ENCODE measurements at regions not wholly inside any gene's neighbourhood (a gene's known extent, or its start where the extent isn't known, plus 50 kb on each side); places are given as distances from the start of the nearest gene placed in this dataset.

DNA sequence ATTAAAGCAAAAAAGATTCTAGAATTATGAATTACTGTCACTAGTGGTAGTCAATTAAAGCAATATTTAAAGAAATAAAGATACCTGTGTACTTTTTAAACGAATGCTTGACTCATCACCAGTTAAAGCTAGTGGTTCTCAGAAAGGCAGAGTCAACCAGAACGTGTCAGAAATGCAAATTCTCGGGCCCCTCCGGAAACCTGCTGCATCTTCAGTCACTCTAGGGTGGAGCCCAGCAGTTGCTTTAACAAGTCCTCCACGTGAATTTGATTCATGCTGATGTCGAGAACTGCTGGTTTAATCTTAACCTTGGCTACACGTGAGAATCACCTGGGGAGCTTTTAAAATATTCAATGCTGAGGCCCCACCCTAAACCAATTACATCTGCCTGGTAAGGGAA, 169.8 kb upstream of the SDK2 start:
- Histone ChIP-seq H3K4me3 (ENCODE audit: low read depth, low read length) (no peak overlapping the region), H3K36me3 (ENCODE audit: control insufficient read depth, insufficient read depth, low read length) (no peaks in the 10 kb centered on the region), H3K27me3 (ENCODE audit: control insufficient read depth, insufficient read depth, low read length) (no peaks in the 10 kb centered on the region)
- TF ChIP-seq, protein P1, sequence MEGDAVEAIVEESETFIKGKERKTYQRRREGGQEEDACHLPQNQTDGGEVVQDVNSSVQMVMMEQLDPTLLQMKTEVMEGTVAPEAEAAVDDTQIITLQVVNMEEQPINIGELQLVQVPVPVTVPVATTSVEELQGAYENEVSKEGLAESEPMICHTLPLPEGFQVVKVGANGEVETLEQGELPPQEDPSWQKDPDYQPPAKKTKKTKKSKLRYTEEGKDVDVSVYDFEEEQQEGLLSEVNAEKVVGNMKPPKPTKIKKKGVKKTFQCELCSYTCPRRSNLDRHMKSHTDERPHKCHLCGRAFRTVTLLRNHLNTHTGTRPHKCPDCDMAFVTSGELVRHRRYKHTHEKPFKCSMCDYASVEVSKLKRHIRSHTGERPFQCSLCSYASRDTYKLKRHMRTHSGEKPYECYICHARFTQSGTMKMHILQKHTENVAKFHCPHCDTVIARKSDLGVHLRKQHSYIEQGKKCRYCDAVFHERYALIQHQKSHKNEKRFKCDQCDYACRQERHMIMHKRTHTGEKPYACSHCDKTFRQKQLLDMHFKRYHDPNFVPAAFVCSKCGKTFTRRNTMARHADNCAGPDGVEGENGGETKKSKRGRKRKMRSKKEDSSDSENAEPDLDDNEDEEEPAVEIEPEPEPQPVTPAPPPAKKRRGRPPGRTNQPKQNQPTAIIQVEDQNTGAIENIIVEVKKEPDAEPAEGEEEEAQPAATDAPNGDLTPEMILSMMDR (IDR thresholded peaks at IDR 0.05; ENCODE audit: insufficient read depth, low read depth, low read length) = no peak
- POLR2A ChIA-PET = no interaction called here
- CTCF ChIA-PET = no interaction called here
- DNase-seq (ENCODE audit: low read depth) = no peak

DNA sequence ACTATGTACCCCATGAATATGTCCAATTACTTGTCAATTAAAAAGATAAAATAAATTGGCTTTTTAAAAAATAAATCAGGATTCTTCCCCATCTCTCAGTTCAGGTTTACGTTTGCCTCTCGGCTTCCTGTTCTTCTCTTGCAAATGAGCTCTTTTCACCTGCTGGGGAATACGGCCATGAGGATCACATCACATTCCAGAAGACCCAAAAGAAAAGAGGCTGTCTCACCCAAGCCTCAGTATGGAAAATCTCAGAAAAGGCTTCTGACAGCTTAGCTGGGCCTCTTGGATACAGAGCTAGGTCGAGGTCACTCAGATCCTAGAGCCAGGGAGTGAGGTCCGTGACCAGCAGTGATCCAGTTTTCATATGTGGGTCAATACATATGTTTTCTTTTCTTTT, 171.2 kb upstream of the SDK2 start:
- H3K27me3 ChIP-seq (ENCODE audit: control insufficient read depth, insufficient read depth, low read length) = no peaks in the 10 kb centered on the region
- TF ChIP-seq, protein P1 (IDR thresholded peaks at IDR 0.05; ENCODE audit: insufficient read depth, low read depth, low read length) = no peak
- no peaks in the 10 kb centered on the region for H3K36me3 ChIP-seq (ENCODE audit: control insufficient read depth, insufficient read depth, low read length)
- CTCF ChIA-PET = no interaction called here
- POLR2A ChIA-PET = no interaction called here
- H3K4me3 ChIP-seq (ENCODE audit: low read depth, low read length) = no peak overlapping the region
- DNase-seq (ENCODE audit: low read depth) = no peak

GRCh38 chr17:73819440-73820395, 175.5 kb upstream of the SDK2 start:
- TF ChIP-seq, protein P1 (IDR thresholded peaks at IDR 0.05; ENCODE audit: insufficient read depth, low read depth, low read length) = no peak
- ChIA-PET POLR2A (no interaction called here), CTCF (no interaction called here)
- no peak for DNase-seq (ENCODE audit: low read depth)
- no peaks in the 10 kb centered on the region for H3K27me3 ChIP-seq (ENCODE audit: control insufficient read depth, insufficient read depth, low read length)
- H3K36me3 ChIP-seq (ENCODE audit: control insufficient read depth, insufficient read depth, low read length) = no peaks in the 10 kb centered on the region
- no peak overlapping the region for H3K4me3 ChIP-seq (ENCODE audit: low read depth, low read length)

DNA sequence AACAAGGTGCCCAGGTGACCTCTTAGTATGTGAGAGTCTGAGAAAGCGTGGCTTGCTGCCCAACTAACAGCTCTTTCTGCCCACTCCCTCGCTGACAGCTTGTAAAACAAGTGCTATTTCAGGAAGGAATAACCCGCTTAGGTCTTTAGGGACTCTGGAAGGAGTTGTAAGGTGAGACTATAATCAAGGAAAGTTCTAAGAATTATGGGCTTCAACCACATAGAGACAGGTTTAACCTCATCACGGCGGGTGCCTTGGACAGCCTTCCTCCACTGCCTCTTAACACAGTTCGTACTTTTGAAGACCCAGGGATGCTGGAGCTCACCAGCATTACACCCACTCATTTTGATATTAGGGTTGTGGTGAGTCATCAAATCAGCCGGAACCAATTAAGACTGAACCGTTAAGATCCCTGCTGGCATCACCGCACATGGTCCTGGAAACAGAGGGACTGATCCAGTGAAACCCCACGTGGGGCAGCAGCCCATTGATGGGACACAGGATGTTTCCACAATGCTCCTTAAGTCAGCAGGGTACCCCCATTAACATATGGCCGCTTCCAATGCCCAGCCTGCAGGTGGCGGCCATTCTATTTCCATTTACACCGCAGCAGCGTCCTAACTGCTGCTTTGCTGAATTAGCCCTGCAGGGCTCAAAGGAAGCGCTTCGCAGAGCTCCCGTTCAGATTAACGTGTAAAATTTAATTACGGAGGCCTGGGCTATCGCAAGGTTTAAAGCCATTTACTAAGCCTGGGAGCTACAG, 176.6 kb upstream of the SDK2 start:
- no peaks in the 10 kb centered on the region for H3K36me3 ChIP-seq (ENCODE audit: control insufficient read depth, insufficient read depth, low read length)
- DNase-seq (ENCODE audit: low read depth) = no peak
- ChIA-PET POLR2A (no interaction called here), CTCF (no interaction called here)
- TF ChIP-seq, protein P1 (IDR thresholded peaks at IDR 0.05; ENCODE audit: insufficient read depth, low read depth, low read length) = no peak
- H3K27me3 ChIP-seq (ENCODE audit: control insufficient read depth, insufficient read depth, low read length) = no peaks in the 10 kb centered on the region
- no peak overlapping the region for H3K4me3 ChIP-seq (ENCODE audit: low read depth, low read length)

- no peak for DNase-seq (ENCODE audit: low read depth)
- H3K4me3 ChIP-seq (ENCODE audit: low read depth, low read length) = no peak overlapping the region
- no peaks in the 10 kb centered on the region for H3K36me3 ChIP-seq (ENCODE audit: control insufficient read depth, insufficient read depth, low read length)
- ChIA-PET POLR2A (no interaction called here), CTCF (no interaction called here)
- no peaks in the 10 kb centered on the region for H3K27me3 ChIP-seq (ENCODE audit: control insufficient read depth, insufficient read depth, low read length)
- TF ChIP-seq, protein P1 (IDR thresholded peaks at IDR 0.05; ENCODE audit: insufficient read depth, low read depth, low read length) = no peak
Measured at GRCh38 chr17:73821665-73822064, 177.4 kb upstream of the SDK2 start.
